HL-60 (cell line): ENCODE measurements at regions not wholly inside any gene's neighbourhood (a gene's known extent, or its start where the extent isn't known, plus 50 kb on each side); places are given as distances from the start of the nearest gene placed in this dataset.

ENCODE experiments used
- CTCF ChIP-seq: IDR thresholded peaks from one replicate; pipeline ENCODE4 v1.5.1; 2011; ENCODE audit warnings: low read length, control low read depth, inconsistent platforms; ENCODE audit not compliant: insufficient read depth
- GABPA ChIP-seq: IDR thresholded peaks from 2 replicates; pipeline ENCODE4 v1.6.1; 2012; ENCODE audit warnings: low read depth
- POLR2AphosphoS5 ChIP-seq: IDR thresholded peaks from 2 replicates; pipeline ENCODE4 v1.6.1; 2012; ENCODE audit warnings: low read depth
- REST ChIP-seq: IDR thresholded peaks from 2 replicates; pipeline ENCODE4 v1.6.1; 2012; ENCODE audit warnings: low read depth; ENCODE audit not compliant: insufficient replicate concordance

GRCh38 chr9:18314316-18314715 is 159.6 kb upstream of the ADAMTSL1 start:
- TF ChIP-seq CTCF = no peak
- no peak for TF ChIP-seq GABPA
- no peak for TF ChIP-seq REST
- TF ChIP-seq POLR2AphosphoS5 = no peak
